Common myeloid progenitor, CD34-positive (primary cell): ENCODE measurements at regions not wholly inside any gene's neighbourhood (a gene's known extent, or its start where the extent isn't known, plus 50 kb on each side); places are given as distances from the start of the nearest gene placed in this dataset.

Experiments used
- CTCF ChIA-PET: fragments of 350-600 bp; sonication (Branson Sonifier 250); formaldehyde crosslinking; loops from one replicate; lab custom pipeline; 2021; ENCODE audit warnings: antibody characterized with exemption; lab: Charles Lee
- POLR2A ChIA-PET: fragments of 350-600 bp; sonication (Branson Sonifier 250); formaldehyde crosslinking; loops from one replicate; lab custom pipeline; 2021; ENCODE audit warnings: antibody characterized with exemption; lab: Charles Lee
- DNase-seq, 3 donors: peaks; one replicate each; pipeline versions ENCODE4 v3.0.0 to v3.0.0-alpha.2; 2013
- H3K27ac ChIP-seq, 2 experiments: 1 replicate in 1 of 2; 2 replicates in 1 of 2; pipeline ENCODE4 v1.7.0; 2013; ENCODE audit warnings: inconsistent platforms in 2 of 2, low read length in 2 of 2, mild to moderate bottlenecking in 2 of 2, low read depth in 1 of 2, moderate library complexity in 1 of 2; ENCODE audit not compliant: severe bottlenecking in 2 of 2, insufficient read depth in 1 of 2, poor library complexity in 1 of 2
- H3K27me3 ChIP-seq, 5 experiments: replicated peaks in 2 of 5; 1 replicate in 3 of 5; 2 replicates in 2 of 5; pipeline versions ENCODE4 v1.6.1 to v1.7.0; 2013; ENCODE audit warnings: low read length in 4 of 5, mild to moderate bottlenecking in 2 of 5, moderate library complexity in 2 of 5, inconsistent platforms in 1 of 5; ENCODE audit not compliant: insufficient read depth in 5 of 5, control insufficient read depth in 4 of 5
- H3K36me3 ChIP-seq, 4 experiments: 1 replicate in 2 of 4; 2 replicates in 2 of 4; pipeline versions ENCODE4 v1.6.1 to v1.7.0; 2013; ENCODE audit warnings: low read length in 3 of 4, control low read depth in 1 of 4, mild to moderate bottlenecking in 1 of 4; ENCODE audit not compliant: control insufficient read depth in 4 of 4, insufficient read depth in 4 of 4
- H3K4me1 ChIP-seq, 4 experiments: 1 replicate in 3 of 4; 2 replicates in 1 of 4; pipeline versions ENCODE4 v1.6.1 to v1.7.1; 2013; ENCODE audit warnings: low read length in 3 of 4, mild to moderate bottlenecking in 3 of 4, control low read depth in 1 of 4, inconsistent platforms in 1 of 4, moderate library complexity in 1 of 4; ENCODE audit not compliant: control insufficient read depth in 4 of 4, insufficient read depth in 4 of 4; ENCODE audit errors: control extremely low read depth in 1 of 4
- H3K4me3 ChIP-seq, 7 experiments: 1 replicate in 4 of 7; 2 replicates in 3 of 7; pipeline versions ENCODE4 v1.5.1 to v1.7.0; 2013; ENCODE audit warnings: mild to moderate bottlenecking in 7 of 7, low read length in 6 of 7, moderate library complexity in 6 of 7, inconsistent platforms in 2 of 7, low read depth in 2 of 7, control low read depth in 1 of 7; ENCODE audit not compliant: insufficient read depth in 4 of 7, control insufficient read depth in 1 of 7; ENCODE audit errors: extremely low read depth in 1 of 7
- H3K9me3 ChIP-seq, 5 experiments: 1 replicate in 4 of 5; 2 replicates in 1 of 5; pipeline versions ENCODE4 v1.6.1 to v1.7.1; 2013; ENCODE audit warnings: low read length in 4 of 5, mild to moderate bottlenecking in 2 of 5, inconsistent platforms in 1 of 5, low read depth in 1 of 5, moderate library complexity in 1 of 5; ENCODE audit not compliant: control insufficient read depth in 4 of 5, insufficient read depth in 2 of 5; ENCODE audit errors: control extremely low read depth in 1 of 5
- WGBS: methylation state at CpG from one replicate; pipeline ENCODE4 v1.1.5; 2013; ENCODE audit not compliant: insufficient coverage; 5-methylcytosine and 5-hydroxymethylcytosine counted together

- 100% methylated on average over 1 of the region's 4 CpGs for WGBS
These were observed 93.2 kb upstream of the KCTD3 start for GRCh38 chr1:215473943-215474342.

GRCh38 chr1:215474940-215475339 lies 92.2 kb upstream of the KCTD3 start:
- Histone ChIP-seq H3K27me3 (no peaks in the 10 kb centered on the region), H3K4me1 (no peaks in the 10 kb centered on the region), H3K4me3 (no peak overlapping the region), H3K9me3 (peaks cover 0 to 5% (median 0%) of the 10 kb centered on the region in 5 experiments), H3K36me3 (no peaks in the 10 kb centered on the region), H3K27ac (no peak overlapping the region)
- no peak for DNase-seq
- CTCF ChIA-PET, result no interaction called here
- 88% methylated on average over 4 of the region's 8 CpGs for WGBS
- POLR2A ChIA-PET, result no interaction called here

More at GRCh38 chr1:215473943-215474342, 93.2 kb upstream of the KCTD3 start:
- Histone ChIP-seq H3K9me3 (peaks cover 0 to 5% (median 0%) of the 10 kb centered on the region in 5 experiments), H3K36me3 (no peaks in the 10 kb centered on the region), H3K27ac (no peak overlapping the region), H3K27me3 (no peaks in the 10 kb centered on the region), H3K4me3 (no peak overlapping the region), H3K4me1 (no peaks in the 10 kb centered on the region)
- ChIA-PET CTCF (no interaction called here), POLR2A (no interaction called here)
- DNase-seq, result no peak

- H3K27me3 ChIP-seq, result no peaks in the 10 kb centered on the region
- no peaks in the 10 kb centered on the region for H3K36me3 ChIP-seq
- ChIA-PET POLR2A (no interaction called here), CTCF (no interaction called here)
- DNase-seq, result no peak
- no peak overlapping the region for H3K4me3 ChIP-seq
- WGBS, result no CpG with 5 or more reads among the region's 1 CpG
- H3K27ac ChIP-seq, result no peak overlapping the region
- peaks cover 0 to 5% (median 0%) of the 10 kb centered on the region in 5 experiments for H3K9me3 ChIP-seq
- H3K4me1 ChIP-seq, result no peaks in the 10 kb centered on the region
These were observed 91.2 kb upstream of the KCTD3 start for GRCh38 chr1:215475796-215476481.

- POLR2A ChIA-PET, result no interaction called here
These were observed 90.6 kb upstream of the KCTD3 start for GRCh38 chr1:215476541-215476940.

GRCh38 chr1:215477632-215478031 lies 89.5 kb upstream of the KCTD3 start:
- ChIA-PET CTCF (no interaction called here), POLR2A (no interaction called here)
- Histone ChIP-seq H3K27ac (no peak overlapping the region), H3K27me3 (no peaks in the 10 kb centered on the region), H3K36me3 (no peaks in the 10 kb centered on the region), H3K4me3 (no peak overlapping the region), H3K4me1 (no peaks in the 10 kb centered on the region), H3K9me3 (peaks cover 0 to 5% (median 0%) of the 10 kb centered on the region in 5 experiments)
- no peak for DNase-seq

More at GRCh38 chr1:215476541-215476940, 90.6 kb upstream of the KCTD3 start:
- H3K4me1 ChIP-seq, result no peaks in the 10 kb centered on the region
- no peak overlapping the region for H3K4me3 ChIP-seq
- H3K36me3 ChIP-seq, result no peaks in the 10 kb centered on the region
- no peak for DNase-seq
- H3K9me3 ChIP-seq, result peaks cover 0 to 5% (median 0%) of the 10 kb centered on the region in 5 experiments
- H3K27me3 ChIP-seq, result no peaks in the 10 kb centered on the region
- CTCF ChIA-PET, result no interaction called here
- no peak overlapping the region for H3K27ac ChIP-seq

- Histone ChIP-seq H3K27me3 (no peaks in the 10 kb centered on the region), H3K36me3 (no peaks in the 10 kb centered on the region), H3K27ac (no peak overlapping the region), H3K9me3 (peaks cover 0 to 5% (median 0%) of the 10 kb centered on the region in 5 experiments), H3K4me3 (no peak overlapping the region), H3K4me1 (no peaks in the 10 kb centered on the region)
- ChIA-PET CTCF (no interaction called here), POLR2A (no interaction called here)
- DNase-seq, result no peak
These were observed 87.5 kb upstream of the KCTD3 start for GRCh38 chr1:215479567-215479966.

- Histone ChIP-seq H3K9me3 (peaks cover 0 to 5% (median 0%) of the 10 kb centered on the region in 5 experiments), H3K4me1 (no peaks in the 10 kb centered on the region), H3K27ac (no peak overlapping the region), H3K36me3 (no peaks in the 10 kb centered on the region), H3K27me3 (no peaks in the 10 kb centered on the region), H3K4me3 (no peak overlapping the region)
- ChIA-PET CTCF (no interaction called here), POLR2A (no interaction called here)
- 100% methylated on average over 1 of the region's 2 CpGs for WGBS
- DNase-seq, result no peak
These were observed 85.0 kb upstream of the KCTD3 start for GRCh38 chr1:215482079-215482478.
